ENCODE measurements at regions not wholly inside any gene's neighbourhood (a gene's known extent, or its start where the extent isn't known, plus 50 kb on each side); places are given as distances from the start of the nearest gene placed in this dataset.
"Not testable (repeated sequence)": the region's sequence is repeated elsewhere in the genome, so short reads cannot be mapped to it uniquely, and the experiment has no call there.

- peak; percentile 40 for TF ChIP-seq CTCF (conservative IDR thresholded peaks at IDR 0.05; ENCODE audit: low read length)
- H3K9ac ChIP-seq (ENCODE audit: low read depth, low read length, poor library complexity, severe bottlenecking); H3F3A ChIP-seq (ENCODE audit: low read depth); H3K79me2 ChIP-seq (ENCODE audit: insufficient read depth, low read length); H3K4me1 ChIP-seq (ENCODE audit: insufficient read depth, low read length, poor library complexity, severe bottlenecking); H3K27me3 ChIP-seq (ENCODE audit: insufficient read depth, low read length, poor library complexity, severe bottlenecking); H3K9me3 ChIP-seq (ENCODE audit: insufficient read depth, low read depth, low read length); H3K36me3 ChIP-seq (ENCODE audit: insufficient read depth, low read length); H4K20me1 ChIP-seq (ENCODE audit: insufficient read depth, low read length, poor library complexity, severe bottlenecking); H3K9me2 ChIP-seq (replicated peaks; ENCODE audit: low read depth, low read length): not testable (repeated sequence)
- Histone ChIP-seq H2AFZ (ENCODE audit: low read length) (peak overlapping the region; percentile 49; the same call in 1 of the 2 replicates), H3K4me3 (ENCODE audit: low read length, poor library complexity, severe bottlenecking) (peak overlapping the region; percentile 43), H3K4me2 (ENCODE audit: low read depth, low read length, poor library complexity, severe bottlenecking) (peak overlapping the region; percentile 34)
Observed at GRCh38 chr6:28848756-28849155, 75.0 kb downstream of the TRIM27 start.
